SK-N-MC (cell line): ENCODE measurements at regions not wholly inside any gene's neighbourhood (a gene's known extent, or its start where the extent isn't known, plus 50 kb on each side); places are given as distances from the start of the nearest gene placed in this dataset.
"Not testable (repeated sequence)": the region's sequence is repeated elsewhere in the genome, so short reads cannot be mapped to it uniquely, and the experiment has no call there.

Source experiments
- DNase-seq: peaks from one replicate; pipeline ENCODE4 v3.0.0-alpha.2; 2011; ENCODE audit warnings: low read depth, low spot score
- H3K27ac ChIP-seq: fragments of 200-600 bp; sonication (generic); 2 replicates; pipeline ENCODE4 v1.5.1; 2016; ENCODE audit warnings: mixed run types
- H3K36me3 ChIP-seq: fragments of 200-600 bp; sonication (generic); 2 replicates; pipeline ENCODE4 v1.6.1; 2017; ENCODE audit warnings: antibody characterized with exemption, low read length, mixed read lengths; ENCODE audit not compliant: insufficient read depth
- H3K4me3 ChIP-seq: fragments of 200-600 bp; sonication (generic); 2 replicates; pipeline ENCODE4 v1.5.1; 2016
- H3K9ac ChIP-seq: fragments of 200-600 bp; sonication (generic); 2 replicates; pipeline ENCODE4 v1.8.0; 2017; ENCODE audit warnings: mixed run types, mixed read lengths; ENCODE audit not compliant: insufficient read length
- H3K9me3 ChIP-seq: fragments of 200-600 bp; sonication (generic); 2 replicates; pipeline ENCODE4 v1.6.1; 2017; ENCODE audit warnings: low read depth, mild to moderate bottlenecking, antibody characterized with exemption, low read length, moderate library complexity, mixed read lengths
- EZH2 ChIP-seq: fragments of 200-600 bp; sonication (generic); IDR thresholded peaks from one replicate; pipeline ENCODE4 v1.6.1; 2017; ENCODE audit warnings: antibody characterized with exemption
- FOXP2 ChIP-seq: optimal IDR thresholded peaks from 2 replicates; pipeline ENCODE3; 2011; ENCODE audit warnings: mild to moderate bottlenecking, moderate library complexity; ENCODE audit not compliant: insufficient read depth; ENCODE audit errors: extremely low read length, control extremely low read depth
- POLR2AphosphoS5 ChIP-seq: IDR thresholded peaks from 2 replicates; pipeline ENCODE4 v1.6.1; 2012; ENCODE audit warnings: mild to moderate bottlenecking, low read depth, low read length, borderline replicate concordance

DNA sequence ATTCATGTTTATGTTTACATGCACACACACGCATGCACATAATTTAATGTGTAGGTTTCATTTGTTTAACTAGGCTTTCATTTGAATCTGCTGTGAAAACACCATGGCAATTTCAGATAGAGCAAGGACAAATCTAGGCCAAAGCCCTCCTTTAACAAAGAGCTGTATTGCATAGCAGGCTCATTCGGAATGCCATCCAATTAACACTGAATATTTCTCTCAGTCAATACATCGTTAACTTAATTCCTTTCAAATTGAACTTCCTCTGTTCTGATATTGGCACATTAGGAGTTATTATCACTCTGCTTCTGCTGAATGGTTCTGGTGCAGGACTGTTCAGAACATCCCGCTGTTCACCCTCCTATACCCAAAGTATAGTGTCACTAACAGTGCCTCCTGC lies 435.1 kb upstream of the CDH20 start:
- Histone ChIP-seq H3K9ac (no peak overlapping the region), H3K9me3 (no peaks in the 10 kb centered on the region), H3K4me3 (no peak overlapping the region), H3K36me3 (no peaks in the 10 kb centered on the region), H3K27ac (no peak overlapping the region)
- no peak for DNase-seq
- TF ChIP-seq POLR2AphosphoS5 (no peak), EZH2 (no peak), FOXP2 (no peak)

DNA sequence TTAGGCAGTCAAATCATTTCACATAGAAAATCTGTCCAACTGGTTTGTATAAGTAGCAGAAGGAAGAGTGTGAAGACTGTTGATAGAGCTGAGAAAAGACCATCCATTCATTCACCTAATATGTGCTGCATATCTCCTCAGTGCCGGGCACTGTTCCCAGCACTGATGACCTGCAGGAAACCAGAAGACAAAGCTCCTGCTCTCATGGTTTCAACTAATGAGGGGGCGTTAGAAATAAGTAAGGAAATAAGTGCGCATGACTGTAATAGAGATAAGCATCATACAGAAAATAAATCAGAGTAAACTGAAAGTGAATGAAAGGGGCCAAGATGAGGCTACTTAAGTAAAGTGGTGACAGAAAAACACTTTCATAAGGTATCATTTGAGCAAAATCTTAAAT lies 427.5 kb upstream of the CDH20 start:
- TF ChIP-seq POLR2AphosphoS5, result no peak
- no peak for TF ChIP-seq FOXP2
- no peak for TF ChIP-seq EZH2
- no peaks in the 10 kb centered on the region for H3K36me3 ChIP-seq
- no peak overlapping the region for H3K9ac ChIP-seq
- no peak overlapping the region for H3K4me3 ChIP-seq
- no peaks in the 10 kb centered on the region for H3K9me3 ChIP-seq
- DNase-seq, result no peak
- H3K27ac ChIP-seq, result no peak overlapping the region

DNA sequence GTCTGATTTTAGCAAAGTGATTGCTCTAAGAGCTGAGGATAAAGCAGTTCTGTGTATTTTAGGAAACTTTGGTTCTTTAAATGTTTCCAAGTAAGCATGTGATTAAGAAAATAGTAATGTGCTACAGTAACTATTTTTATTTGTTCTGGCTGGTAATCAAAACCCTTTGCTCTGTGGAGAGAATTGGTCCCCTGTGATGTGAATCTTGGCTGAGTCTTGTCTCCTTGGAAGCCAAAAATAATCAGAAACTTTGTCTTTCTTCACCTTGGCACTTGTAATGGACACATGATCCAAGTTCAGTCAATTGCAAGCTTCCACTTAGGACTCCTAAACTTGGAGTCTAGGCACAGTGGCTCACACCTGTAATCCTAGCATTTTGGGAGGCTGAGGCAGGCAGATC lies 422.7 kb upstream of the CDH20 start:
- Histone ChIP-seq H3K9ac (no peak overlapping the region), H3K27ac (no peak overlapping the region), H3K9me3 (no peaks in the 10 kb centered on the region), H3K36me3 (no peaks in the 10 kb centered on the region), H3K4me3 (no peak overlapping the region)
- DNase-seq, result no peak
- TF ChIP-seq POLR2AphosphoS5 (no peak), FOXP2 (no peak), EZH2 (no peak)

DNA sequence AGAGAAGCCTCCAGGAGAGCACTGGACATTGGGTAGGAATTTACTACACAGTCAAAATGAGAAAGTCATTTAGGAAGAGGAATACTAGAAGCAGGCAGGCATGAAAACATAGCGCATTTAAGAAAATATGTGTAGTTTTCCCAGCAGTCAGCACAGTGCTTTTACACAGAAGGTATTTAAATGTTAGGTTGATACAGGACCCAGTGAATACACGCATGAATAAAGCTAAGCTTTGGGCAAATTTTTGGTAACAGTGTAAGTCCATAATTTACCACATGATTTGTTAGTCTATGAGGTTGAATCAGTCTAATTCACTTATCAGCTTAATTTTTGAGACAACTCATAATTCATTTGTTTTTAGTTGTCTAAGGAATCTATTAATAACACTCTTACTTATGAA lies 421.7 kb upstream of the CDH20 start:
- no peak for DNase-seq
- H3K4me3 ChIP-seq, result no peak overlapping the region
- no peak for TF ChIP-seq POLR2AphosphoS5
- TF ChIP-seq EZH2, result no peak
- TF ChIP-seq FOXP2, result no peak

DNA sequence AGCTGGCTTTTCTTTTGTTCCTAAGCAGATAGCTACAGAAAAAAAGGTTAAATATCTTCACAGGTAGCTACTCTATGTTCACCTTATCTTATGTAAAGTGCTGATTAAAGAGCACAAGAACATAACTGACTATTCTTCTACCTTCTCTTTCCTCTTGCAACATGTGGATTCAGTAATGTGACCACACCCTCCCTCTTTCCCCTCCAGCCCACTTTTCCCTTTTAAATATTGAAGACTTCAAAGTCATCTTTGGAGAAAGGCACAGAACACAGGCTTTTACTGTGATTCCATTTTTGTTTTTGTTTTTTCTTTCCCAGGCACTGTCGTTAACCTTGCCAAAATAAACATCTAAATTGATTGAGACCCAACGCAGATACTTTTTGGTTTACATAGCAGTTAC lies 418.1 kb upstream of the CDH20 start:
- DNase-seq, result no peak
- TF ChIP-seq POLR2AphosphoS5 (no peak), EZH2 (no peak), FOXP2 (no peak)
- Histone ChIP-seq H3K9ac (no peak overlapping the region), H3K4me3 (no peak overlapping the region), H3K27ac (no peak overlapping the region), H3K9me3 (no peaks in the 10 kb centered on the region), H3K36me3 (no peaks in the 10 kb centered on the region)

More for the DNA sequence above, 421.7 kb upstream of the CDH20 start:
- H3K9ac ChIP-seq, result no peak overlapping the region
- H3K9me3 ChIP-seq, result no peaks in the 10 kb centered on the region
- no peaks in the 10 kb centered on the region for H3K36me3 ChIP-seq
- no peak overlapping the region for H3K27ac ChIP-seq

DNA sequence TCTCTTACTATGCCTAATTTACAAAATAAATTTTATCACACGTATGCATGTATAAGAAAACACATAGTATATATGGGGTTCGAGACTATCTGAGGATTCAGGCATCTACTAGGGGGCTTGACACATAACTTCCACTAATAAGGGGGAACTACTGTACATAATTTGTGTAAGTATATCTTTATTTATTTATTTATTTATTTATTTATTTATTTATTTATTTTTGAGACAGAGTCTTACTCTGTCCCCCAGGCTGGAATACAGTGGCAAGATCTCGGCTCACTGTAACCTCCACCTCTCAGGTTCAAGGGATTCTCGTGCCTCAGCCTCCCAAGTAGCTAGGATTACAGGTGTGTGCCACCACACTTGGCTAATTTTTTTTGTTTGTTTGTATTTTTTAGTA lies 414.4 kb upstream of the CDH20 start:
- not testable (repeated sequence) for DNase-seq, H3K27ac ChIP-seq, H3K9ac ChIP-seq, H3K4me3 ChIP-seq, H3K36me3 ChIP-seq, H3K9me3 ChIP-seq

DNA sequence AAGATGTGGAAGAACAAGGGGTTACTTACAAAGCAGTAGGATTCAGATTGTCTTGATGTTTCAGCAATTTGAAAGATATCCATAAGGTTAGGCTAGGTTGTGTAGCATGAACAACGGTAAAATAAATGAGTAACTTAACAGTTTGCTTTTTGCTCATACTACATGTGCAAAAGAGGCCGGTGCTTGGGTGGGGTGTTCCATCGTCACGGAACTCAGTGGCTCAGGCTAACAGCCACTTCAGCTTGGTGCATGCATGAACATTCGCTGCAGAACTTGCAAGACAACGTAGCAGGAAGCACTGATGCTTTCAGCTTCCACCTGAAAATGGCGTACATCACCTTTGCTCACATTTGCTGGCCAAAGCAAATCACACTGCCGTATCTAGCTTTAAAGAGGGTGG lies 407.3 kb upstream of the CDH20 start:
- Histone ChIP-seq H3K9me3 (no peaks in the 10 kb centered on the region), H3K4me3 (no peak overlapping the region), H3K9ac (no peak overlapping the region), H3K36me3 (no peaks in the 10 kb centered on the region), H3K27ac (no peak overlapping the region)
- no peak for DNase-seq
- TF ChIP-seq EZH2, result no peak
- TF ChIP-seq FOXP2, result no peak
- no peak for TF ChIP-seq POLR2AphosphoS5

DNA sequence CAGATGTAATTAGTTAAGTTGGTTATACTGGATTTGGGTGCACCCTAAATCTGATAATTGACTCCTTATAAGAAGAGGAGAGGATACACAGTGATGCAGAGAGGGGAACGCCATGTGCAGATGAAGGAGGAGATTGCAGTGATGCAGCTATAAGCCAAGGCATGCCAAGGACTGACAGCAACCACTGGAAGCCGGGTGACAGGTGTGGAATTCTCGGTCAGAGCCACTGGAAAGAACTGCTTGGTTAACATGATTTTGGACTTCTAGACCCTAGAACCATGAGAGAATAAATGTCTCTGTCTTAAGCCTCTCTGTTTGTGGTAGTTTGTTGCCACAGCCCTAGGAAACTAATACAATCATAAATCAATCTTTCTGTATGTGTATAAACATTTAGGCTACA lies 403.3 kb upstream of the CDH20 start:
- no peak for TF ChIP-seq EZH2
- TF ChIP-seq POLR2AphosphoS5, result no peak
- no peak for TF ChIP-seq FOXP2

DNA sequence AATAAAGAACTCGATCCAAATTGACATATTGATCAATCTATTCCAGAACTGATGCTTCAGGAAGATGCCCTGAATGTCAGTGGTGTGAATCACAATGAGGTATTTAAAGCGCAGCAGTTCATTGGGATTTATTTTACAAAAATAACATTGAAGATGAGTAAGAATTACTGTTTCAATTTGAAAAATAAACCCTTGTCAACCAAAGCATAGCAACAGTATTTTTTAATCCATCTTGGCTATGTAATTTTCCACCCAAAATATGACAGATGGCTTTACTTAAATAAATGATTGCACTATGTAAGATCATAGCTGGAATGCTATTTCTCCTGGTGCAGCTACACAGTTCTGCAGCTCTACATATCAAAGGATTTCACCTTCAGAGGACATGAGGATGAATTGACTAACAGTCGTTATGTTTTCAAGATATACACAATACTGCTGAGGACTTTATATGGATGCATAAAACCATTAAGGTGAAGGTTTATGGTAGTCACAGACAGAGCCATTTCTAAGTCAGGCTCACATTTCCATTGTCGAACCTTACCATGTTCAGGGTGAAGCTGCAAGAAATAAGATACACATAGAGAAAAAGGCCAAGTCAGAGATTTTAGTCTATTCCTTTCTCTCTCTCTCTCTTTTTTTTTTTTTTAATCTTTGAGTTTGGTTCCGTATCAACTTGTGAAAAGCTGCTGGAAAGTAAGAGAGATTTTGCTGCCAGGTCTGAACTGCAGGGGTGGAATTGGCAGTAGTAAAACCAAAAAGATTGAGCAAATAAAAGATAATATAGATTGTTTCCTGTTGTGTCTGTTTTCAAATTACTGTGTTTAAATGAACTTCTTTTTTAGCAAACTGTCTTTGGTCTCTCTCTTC lies 398.0 kb upstream of the CDH20 start:
- H3K27ac ChIP-seq, result no peak overlapping the region
- H3K36me3 ChIP-seq, result no peaks in the 10 kb centered on the region
- no peak overlapping the region for H3K4me3 ChIP-seq
- DNase-seq, result no peak
- TF ChIP-seq POLR2AphosphoS5 (no peak), FOXP2 (no peak), EZH2 (no peak)
- H3K9me3 ChIP-seq, result no peaks in the 10 kb centered on the region
- no peak overlapping the region for H3K9ac ChIP-seq

More for the DNA sequence above, 403.3 kb upstream of the CDH20 start:
- H3K9ac ChIP-seq, result no peak overlapping the region
- H3K36me3 ChIP-seq, result no peaks in the 10 kb centered on the region
- H3K9me3 ChIP-seq, result no peaks in the 10 kb centered on the region
- no peak overlapping the region for H3K4me3 ChIP-seq
- DNase-seq, result no peak
- no peak overlapping the region for H3K27ac ChIP-seq
